Pulmonary artery endothelial cell (primary cell): ENCODE measurements at regions not wholly inside any gene's neighbourhood (a gene's known extent, or its start where the extent isn't known, plus 50 kb on each side); places are given as distances from the start of the nearest gene placed in this dataset.

ENCODE experiments used
- DNase-seq: peaks from one replicate; pipeline ENCODE4 v3.0.0-alpha.2; 2011; ENCODE audit warnings: low read depth, low spot score

DNA sequence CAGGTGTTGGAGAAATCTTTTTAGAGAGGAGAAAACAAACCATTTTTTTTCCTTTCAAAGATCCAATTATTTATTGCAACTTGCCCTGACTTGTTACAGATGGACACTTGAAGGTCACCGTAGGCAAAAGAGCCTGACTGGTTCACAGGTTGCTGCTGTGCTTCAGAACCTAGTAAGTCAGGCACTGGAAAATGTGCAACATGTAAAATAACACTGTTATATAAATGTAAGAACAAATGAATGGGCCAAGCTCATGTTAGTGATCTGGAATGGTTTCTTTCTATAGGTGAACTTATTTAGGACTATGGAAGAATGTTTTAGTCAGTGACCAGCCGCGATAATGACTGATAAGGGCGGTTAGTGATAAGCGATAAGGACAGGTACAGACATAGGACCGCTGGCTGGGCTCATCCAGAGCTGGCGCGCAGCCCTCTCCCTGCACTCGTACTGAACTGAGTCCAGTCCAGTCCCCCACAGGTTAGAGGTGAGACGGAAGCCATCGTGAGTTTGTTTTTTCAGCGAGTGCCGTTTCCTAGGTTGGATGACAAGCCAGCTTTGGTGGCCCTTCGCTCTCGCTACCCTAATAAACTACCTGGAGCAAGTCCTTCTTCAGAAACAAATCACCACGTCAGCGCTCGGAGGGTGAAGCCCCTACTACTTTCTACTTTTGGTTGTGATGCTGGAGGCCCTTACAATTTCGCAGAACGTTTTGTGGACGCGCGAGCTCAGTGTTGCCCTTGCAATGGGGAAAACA, 94.4 kb upstream of the PRDM1 start:
- no peak for DNase-seq

DNA sequence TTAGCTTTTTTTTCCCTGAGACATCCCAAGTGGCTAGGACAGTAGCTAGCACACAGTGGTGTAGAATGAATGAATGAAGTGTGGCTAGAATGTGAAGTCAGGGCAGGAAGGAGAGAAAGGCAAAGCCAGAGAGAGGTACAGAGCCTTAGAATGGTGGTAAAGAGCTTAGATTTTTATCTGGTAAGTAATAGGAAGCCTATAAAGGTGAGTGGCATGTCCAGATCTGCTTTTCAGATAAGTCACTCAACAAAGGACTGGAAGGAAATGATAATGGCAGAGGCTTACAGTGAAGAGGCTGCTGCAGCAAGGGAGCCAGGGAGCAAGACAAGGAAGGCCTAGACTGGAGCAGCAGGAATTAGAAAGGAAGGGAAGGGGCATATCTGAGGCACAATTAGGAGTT, 96.0 kb upstream of the PRDM1 start:
- DNase-seq = no peak

DNA sequence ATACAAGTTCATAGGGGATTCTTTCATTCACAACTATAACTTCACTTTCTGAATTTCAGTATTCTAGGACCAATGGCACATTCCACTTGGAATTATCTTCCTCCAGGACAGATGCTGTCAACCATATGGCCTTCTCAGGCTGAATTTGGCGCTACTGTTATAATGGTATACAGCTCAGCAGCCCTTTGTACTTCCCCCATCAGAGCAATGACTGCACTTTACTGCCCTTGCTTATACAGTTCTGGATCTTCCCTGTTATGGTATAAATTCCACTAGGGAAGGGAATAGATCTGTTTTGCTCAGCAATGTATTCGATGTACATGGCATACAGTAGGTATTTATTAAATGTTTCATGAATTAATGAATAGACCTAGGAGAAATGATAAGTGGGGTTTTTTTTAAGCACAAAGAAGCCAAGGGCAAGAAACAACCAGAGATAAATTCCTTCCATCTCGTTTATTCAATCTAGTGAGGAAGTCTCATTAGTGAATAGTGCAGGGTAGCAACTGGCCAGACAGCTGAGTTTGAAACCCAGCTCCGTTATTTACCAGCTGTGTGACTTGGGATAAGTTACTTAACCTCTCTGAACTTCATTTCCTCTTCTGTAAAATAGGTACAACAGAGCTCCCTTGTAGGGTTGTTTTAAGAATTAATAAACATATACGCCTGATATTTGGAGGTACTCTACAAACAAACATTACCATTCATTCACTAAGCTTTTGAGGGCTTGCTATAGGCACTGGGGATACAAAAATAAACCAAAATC, 97.1 kb upstream of the PRDM1 start:
- DNase-seq = no peak

DNA sequence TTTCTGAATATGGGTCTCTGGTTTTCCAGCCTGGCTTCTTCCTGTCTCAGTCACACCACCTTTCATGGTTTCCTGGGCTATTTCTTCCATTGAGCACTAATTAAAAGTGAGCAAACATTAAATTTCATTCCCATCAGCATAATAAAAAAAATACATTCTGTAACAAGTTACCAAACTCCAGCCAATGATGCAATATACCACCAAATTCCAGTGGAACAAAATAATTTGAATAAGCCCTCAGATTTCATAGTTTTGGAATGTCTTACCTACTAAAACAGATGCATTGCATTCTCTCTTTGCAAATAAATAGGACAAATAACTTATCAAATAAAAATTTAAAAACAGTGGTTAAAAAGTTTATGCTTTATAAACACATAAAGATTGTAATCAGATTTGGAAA, 97.8 kb upstream of the PRDM1 start:
- DNase-seq = no peak

DNA sequence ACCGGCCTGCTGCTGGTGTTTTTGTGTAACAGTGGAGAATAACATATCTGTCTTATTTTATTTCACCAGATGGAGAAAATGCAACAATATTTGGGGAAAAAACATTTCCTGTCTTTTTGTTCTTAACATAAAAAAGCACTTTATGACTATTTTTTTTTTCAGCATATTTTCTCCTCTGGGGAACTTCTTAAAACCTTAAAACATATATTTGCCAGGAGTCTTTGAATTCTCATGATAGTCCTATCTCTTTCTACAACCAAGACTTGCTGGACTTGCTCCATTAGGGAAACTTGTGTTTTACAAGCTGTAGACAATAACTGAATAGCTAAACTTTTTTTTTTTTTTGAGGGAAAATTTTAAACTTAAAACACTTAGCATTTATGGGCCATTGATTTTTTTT, 98.6 kb upstream of the PRDM1 start:
- no peak for DNase-seq

DNA sequence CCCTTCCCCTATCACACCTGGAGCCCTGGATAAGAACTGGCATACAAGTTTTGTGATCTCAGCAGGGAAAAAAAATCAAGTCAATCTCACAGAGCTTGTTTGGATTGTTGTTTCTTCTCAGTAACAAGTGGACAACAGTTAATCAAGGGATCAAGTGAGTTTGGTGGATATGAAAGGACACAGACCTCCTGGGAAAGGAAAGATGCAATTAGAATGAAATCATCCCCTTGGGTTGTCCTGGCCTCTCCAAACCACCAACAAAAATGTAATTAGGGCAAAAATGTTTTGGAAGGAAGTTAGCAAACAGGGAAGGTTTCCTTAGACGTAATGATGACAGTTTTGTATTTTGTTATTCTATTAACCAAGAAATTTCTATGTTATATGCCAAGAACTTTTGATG, 99.1 kb upstream of the PRDM1 start:
- no peak for DNase-seq

DNA sequence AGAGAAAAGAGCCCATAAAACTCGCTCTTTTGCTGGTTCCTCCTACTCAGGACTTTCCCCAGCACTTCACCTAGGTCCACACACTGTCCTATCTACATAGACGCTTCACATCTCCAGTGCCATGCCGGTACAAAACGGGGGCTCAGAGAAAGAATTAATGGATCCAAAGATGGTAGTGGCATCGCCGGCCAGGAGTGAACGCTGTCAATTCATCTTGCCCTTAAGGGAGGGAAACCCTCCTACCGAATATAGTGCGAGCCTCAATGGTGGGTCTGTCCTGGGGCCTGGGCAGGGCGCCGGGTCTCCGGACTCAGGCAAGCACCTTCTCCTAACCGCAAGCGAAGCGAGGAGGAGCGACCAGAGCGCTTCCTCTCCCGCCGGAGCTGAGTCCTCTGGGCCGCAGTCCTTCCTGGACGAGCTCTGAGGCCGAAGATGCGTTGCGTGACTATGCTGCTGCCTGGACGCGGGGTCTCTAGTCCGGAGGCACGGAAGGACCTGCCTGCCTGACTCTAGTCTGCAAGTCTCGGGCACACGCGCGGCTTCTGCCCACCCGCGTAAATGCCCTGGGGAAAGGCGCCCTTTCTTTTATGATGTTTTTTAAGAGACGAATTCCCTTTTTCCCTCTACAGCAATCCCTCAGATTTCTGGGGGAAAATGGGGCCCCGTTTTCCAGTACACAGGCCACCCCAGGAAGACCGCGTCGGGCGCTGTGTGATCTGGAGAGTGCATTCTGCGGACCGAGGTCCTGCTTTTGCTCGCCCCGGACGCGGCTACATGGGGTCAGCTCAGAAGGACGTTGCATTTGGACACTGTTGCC, 100.1 kb upstream of the PRDM1 start:
- DNase-seq = no peak

DNA sequence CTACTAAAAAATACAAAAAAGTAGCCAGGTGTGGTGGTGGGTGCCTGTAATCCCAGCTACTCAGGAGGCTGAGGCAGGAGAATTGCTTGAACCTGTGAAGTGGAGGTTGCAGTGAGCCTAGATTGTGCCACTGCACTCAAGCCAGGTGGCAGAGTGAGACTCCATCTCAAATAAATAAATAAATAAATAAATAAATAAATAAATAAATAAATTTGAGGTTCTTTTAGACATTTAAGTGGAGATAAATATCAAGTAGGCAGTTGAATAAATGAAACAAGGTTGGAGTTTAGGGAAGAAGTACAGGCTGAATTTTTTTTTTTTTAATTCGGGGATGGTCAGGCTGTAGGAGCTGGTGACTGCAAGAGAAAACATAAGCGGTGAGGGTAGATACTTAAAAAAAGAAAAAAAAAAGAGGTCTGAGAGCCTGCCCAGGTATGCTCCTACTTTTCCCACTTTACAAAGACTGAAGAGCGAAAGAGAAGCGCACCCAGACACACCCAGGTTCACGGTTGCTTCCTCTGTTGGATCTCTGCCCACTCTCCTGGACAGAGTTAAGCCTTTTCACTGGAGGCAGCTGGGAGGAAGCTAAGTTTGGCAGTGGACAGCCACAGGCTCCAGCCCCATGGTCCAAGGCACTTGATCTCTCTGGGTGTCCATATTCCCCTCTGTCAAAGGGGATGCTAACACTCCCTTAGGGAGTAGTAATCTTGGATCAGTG, 100.9 kb upstream of the PRDM1 start:
- DNase-seq = no peak

DNA sequence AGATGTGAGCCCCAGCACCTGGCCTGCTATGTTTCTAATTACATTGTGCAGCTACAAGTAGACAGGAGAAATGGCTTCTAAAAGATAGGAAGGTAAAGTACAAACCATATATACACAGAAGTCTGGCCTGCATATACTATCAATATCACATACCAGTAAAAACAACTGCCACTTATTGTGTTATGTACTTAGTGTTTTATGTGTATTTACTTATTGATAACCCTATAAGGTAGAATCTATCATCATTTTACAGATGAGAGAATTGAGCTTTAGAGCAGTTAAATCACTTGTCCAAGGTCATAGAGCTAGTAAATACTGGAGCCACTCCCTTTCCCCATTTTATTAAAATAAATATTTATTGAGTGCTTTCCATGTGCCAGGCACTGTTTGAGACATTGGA, 102.4 kb upstream of the PRDM1 start:
- no peak for DNase-seq

DNA sequence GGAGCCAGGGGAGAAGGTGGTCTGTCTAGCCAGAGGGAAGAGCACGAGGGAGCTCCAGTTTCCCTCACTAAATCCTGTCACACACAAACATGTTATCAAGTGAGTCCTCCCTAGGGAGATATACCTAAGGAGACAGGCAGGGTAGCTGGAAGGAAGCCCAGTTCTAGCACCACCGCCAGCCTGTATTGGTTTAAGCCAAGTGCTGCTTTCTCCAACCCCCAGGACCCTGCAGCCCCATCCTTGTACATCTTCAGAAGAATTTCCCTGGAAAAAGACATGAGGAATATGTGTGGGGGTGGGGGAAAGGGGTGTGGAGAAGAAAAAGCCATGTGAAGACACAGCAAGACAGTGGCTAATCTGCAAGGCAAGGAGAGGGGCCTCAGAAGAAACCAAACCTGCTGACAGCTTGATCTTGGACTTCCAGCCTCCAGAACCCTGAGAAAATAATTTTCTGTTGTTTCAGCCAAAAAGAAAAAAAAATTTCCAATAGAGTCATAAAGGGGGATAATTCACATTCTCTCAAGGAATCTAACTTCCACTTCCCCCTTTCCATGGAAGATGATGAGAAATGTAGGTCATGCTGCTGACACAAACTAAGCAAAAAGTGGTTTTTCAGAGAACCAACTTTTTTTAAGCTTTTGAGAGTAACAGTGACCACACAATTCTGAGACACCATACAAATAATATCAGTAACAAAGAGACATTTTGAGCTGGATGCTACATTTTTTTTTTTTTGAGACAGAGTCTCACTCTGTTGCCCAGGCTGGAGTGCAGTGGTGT, 103.2 kb upstream of the PRDM1 start:
- no peak for DNase-seq

DNA sequence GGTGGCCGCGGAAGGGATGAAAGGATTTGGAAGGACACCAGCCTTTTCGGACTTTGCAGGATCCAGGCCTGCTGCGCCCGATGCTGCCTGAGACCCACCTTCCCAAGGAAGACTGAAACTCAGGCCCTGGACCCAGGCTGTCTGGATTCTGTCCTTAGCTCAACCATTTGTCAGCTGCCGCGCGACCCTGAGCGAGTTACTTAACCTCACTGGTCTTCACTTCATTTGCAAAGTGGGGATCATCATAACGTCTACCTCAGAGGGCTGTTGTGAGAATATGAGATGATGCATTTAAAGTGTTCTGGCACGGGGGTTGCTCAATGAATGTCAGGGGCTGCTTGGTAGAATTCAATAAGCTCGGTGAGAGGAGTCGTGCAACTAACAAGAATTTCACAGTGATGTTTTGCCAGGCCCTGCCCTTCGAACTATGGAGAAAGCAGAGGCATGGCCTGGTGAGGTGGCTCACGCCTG, 104.2 kb upstream of the PRDM1 start:
- no peak for DNase-seq

DNA sequence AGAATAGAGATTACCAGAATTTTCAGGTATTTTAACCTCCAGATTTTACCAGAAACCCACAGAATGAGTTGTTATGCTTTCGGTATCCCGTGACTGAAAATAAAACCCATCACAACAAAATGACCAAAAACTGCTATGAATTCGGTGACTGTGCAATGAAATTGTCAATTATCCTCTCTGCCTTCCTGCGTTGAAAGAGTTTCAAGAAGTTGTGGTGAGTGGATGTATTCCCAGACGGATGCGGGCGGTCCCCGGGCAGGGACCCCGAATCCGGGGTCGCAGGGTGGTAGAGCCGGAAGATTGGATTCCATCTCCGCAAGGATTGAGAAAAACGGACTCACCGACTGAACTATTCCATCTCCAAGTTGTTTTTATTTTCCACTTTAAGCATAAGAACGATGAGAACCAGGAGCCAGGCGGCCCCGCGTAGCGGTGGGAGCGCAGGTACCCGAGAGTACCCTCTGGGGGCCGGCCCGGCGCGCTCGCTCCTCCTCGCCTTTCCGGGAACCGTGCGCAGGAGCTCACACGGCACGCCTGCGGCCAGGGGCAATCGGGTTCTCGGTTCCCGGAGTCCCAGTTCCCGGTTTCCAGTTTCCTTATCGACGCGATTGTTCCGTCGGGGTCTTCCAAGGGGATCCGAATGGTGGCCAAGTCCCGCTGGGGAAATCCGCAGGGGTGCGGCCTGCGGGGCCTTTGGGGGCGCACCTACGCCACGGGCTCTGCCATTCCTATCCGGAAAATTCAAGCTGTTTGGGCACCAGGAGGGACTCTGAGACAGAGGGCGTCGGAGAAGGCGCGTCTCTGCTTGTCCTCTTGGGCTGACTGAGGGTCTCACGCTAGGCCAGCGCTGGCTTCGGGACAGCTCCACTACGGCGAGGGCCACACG, 104.9 kb upstream of the PRDM1 start:
- DNase-seq = no peak

DNA sequence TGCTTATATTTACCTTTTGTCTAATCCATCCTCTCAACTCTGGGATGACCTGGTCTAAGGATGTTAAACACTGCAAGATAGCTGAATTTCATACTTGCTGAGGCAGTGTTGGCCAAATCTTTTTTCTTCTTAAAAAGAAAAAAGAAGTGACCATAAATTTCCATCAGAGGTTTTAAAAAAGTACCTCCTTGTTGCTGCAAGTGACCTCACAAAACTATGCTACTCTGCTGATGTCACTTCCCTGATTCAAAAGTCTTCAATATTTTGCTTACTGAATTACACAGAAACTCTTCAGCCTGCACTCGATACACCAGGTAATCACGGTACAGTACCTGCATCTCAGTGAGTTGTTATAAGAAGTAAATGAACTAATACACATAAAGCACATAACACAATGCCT, 107.2 kb upstream of the PRDM1 start:
- no peak for DNase-seq

DNA sequence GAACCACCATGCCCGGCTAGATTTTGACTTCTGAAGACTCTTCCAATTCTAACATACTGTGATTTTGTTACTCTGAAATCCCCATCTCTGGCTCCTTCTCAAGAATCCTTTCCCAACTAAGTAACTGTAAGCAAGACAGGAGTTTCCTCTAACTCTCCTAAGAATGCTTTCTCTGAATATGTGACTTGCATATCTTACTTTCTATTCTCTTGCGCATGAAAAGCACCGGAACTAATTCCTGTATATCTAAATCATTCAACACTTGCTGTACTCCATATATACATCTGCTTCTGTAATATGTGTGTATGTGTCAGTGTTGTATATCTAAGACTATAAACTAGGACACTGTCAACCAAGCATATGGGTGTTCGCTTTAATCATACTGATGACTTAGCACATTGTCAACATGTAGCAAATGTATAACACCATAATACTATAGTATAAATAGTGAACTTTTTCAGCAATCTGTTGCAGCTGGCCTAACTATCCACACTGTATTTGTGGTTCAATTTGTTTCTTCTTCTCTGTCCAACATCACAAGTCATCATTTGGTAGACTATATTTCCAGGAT, 108.1 kb upstream of the PRDM1 start:
- no peak for DNase-seq

DNA sequence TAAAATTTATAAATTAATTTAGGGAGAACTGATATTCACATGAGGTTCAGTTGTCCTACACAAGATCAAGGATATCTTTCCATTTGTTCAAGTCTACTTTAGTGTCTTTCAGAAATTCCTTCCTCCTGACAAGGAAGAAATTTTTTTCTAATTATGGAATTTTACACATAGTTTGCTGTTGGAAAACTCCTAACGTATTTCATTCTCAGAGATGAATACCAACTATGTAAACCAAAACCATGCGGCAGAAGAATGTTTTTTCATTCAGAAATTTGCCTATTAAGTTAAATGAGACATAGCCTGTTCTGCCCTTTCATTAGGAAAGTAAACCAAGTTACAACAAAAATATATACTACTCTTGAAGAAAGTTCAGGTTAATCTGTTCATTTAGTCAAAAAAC, 111.2 kb upstream of the PRDM1 start:
- no peak for DNase-seq

DNA sequence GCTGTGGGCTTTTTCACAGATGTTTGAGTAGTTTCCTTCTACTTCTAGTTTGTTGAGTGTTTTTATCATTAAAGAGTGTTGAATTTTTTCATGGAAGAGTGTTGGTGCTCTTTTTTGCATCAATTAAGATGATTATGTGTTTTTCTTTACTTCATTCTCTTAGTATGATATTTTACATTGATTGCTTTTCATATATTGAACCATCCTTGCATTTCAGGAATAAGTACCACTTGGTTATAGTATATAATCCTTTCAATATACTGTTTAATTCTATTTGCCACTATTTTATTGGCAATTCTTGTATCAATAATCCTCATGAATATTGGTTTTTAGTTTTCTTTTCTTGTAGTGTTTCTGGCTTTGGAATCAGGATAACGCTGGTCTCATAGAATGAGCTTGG, 113.7 kb upstream of the PRDM1 start:
- DNase-seq = no peak

DNA sequence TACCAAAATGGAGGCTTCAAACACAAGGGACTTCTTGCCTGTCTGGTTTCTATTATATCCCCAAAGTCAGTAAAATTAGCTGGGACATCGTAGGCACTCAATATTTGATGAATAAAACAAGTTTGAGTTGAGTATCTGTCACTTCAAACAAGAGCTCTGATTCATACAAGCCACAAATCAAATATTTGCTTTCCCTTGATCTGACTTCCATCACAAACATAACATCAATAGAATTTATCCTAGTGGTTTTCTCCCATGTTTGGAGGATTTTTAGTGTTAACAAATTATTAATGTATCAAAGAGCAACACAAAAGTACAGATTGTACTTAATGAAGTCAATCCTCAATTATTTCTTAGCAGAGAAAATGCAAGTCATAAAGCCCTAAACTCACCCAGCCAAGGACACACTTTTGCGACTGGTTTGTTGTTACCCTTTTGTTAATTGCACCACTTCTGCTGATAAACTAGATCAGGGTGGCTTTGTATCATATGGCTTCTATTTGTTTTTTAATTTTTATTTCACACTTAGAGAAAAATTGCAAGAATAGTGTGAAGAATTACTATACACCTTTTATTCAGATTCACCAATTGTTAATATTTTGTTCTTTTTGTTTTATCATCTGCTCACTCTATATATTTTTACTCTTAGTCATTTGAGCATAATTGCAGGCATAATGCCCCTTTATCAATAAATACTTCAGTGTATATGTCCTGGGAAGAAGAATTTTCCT, 117.4 kb upstream of the PRDM1 start:
- no peak for DNase-seq

DNA sequence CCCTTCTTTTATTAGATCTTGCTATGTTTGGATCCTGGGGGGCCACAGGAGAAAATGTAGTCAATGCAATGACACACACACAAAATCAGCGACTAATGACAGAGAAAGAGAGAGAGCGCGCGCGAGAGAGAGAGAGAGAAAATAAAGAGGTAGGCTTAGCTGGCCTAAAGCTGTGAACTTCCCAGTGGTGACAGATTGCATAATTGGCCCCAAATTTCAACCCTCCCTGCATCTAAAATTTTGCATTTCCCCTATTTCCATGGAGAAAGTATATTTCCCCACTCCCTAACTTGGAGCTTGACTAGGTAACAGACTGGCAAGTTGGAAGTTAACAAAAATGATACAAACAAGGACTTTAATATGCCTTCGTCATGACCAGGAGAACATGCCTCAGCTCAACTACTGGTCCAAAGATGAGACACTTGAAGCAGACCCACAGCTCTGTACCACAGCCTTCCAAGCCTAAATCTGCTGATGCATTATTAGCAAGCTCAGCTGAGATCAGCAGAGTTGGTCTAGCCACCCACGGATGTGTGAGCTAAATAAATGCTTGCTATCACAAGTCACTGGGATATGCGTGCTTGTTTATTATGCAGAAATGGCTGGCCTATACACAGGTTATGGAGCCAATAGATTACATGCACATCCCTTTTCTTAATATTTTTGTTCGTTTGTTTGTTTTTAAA, 118.1 kb upstream of the PRDM1 start:
- DNase-seq = no peak
